LNCaP clone FGC (cell line): ENCODE measurements at regions not wholly inside any gene's neighbourhood (a gene's known extent, or its start where the extent isn't known, plus 50 kb on each side); places are given as distances from the start of the nearest gene placed in this dataset.

Source experiments
- DNase-seq: peaks from one replicate; pipeline ENCODE4 v3.0.0-alpha.2; 2011; ENCODE audit warnings: low read depth
- H3K4me3 ChIP-seq: 2 replicates; pipeline ENCODE4 v1.5.1; 2011; ENCODE audit warnings: mild to moderate bottlenecking, low read depth, low read length, control low read depth
- CTCF ChIP-seq: IDR thresholded peaks from 2 replicates; pipeline ENCODE4 v1.5.1; 2012; ENCODE audit warnings: mild to moderate bottlenecking; ENCODE audit not compliant: control insufficient read depth, insufficient read depth; ENCODE audit errors: extremely low read depth

GRCh38 chr5:158637039-158637438, 462.7 kb downstream of the EBF1 start:
- TF ChIP-seq CTCF = no peak
- no peak for DNase-seq
- H3K4me3 ChIP-seq = no peak overlapping the region

GRCh38 chr5:158635565-158635964, 464.2 kb downstream of the EBF1 start:
- H3K4me3 ChIP-seq = no peak overlapping the region
- no peak for TF ChIP-seq CTCF
- DNase-seq = no peak

- no peak for DNase-seq
- no peak overlapping the region for H3K4me3 ChIP-seq
- no peak for TF ChIP-seq CTCF
Observed at GRCh38 chr5:158634714-158635113, 465.0 kb downstream of the EBF1 start.

GRCh38 chr5:158629591-158630312, 470.0 kb downstream of the EBF1 start:
- TF ChIP-seq CTCF = no peak
- DNase-seq = no peak
- no peak overlapping the region for H3K4me3 ChIP-seq

GRCh38 chr5:158626718-158627117, 473.0 kb downstream of the EBF1 start:
- TF ChIP-seq CTCF = no peak
- no peak for DNase-seq
- no peak overlapping the region for H3K4me3 ChIP-seq

GRCh38 chr5:158623971-158624370, 475.7 kb downstream of the EBF1 start:
- H3K4me3 ChIP-seq = no peak overlapping the region
- no peak for DNase-seq
- no peak for TF ChIP-seq CTCF

GRCh38 chr5:158621391-158621790, 478.3 kb downstream of the EBF1 start:
- H3K4me3 ChIP-seq = no peak overlapping the region
- no peak for DNase-seq
- TF ChIP-seq CTCF = no peak
